ENCODE measurements at regions not wholly inside any gene's neighbourhood (a gene's known extent, or its start where the extent isn't known, plus 50 kb on each side); places are given as distances from the start of the nearest gene placed in this dataset.

DNA sequence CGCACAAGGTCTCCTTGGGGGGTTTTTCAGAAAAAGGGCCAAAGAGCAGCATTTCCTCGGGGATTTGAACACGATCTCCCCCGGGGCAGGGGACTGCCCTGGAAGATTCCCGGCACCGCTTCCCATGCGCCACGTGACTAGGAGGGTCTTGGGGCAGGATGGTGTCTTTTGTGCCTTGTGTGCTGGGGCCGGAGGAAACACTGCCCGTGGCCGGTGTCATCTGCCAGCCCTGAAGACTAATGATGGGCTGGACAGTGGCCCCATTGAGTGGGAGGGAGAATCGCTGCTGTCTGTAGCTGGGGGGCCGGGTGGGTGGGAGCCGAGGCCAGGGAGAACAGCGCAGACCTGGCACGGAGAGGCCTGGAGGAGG lies 315.1 kb downstream of the SEC14L1 start:
- H3K27me3 Mint-ChIP-seq: no peaks in the 10 kb centered on the region
- peaks cover 90% of the 10 kb centered on the region for H3K36me3 Mint-ChIP-seq (ENCODE audit: low read depth)
- H3K9me3 Mint-ChIP-seq: no peaks in the 10 kb centered on the region
- peak overlapping the region; percentile 97 for H3K27ac Mint-ChIP-seq
- H3K4me3 Mint-ChIP-seq: peak overlapping the region; percentile 98
- DNase-seq: no peak
- H3K4me1 Mint-ChIP-seq (ENCODE audit: low read depth): peaks cover 64% of the 10 kb centered on the region

DNA sequence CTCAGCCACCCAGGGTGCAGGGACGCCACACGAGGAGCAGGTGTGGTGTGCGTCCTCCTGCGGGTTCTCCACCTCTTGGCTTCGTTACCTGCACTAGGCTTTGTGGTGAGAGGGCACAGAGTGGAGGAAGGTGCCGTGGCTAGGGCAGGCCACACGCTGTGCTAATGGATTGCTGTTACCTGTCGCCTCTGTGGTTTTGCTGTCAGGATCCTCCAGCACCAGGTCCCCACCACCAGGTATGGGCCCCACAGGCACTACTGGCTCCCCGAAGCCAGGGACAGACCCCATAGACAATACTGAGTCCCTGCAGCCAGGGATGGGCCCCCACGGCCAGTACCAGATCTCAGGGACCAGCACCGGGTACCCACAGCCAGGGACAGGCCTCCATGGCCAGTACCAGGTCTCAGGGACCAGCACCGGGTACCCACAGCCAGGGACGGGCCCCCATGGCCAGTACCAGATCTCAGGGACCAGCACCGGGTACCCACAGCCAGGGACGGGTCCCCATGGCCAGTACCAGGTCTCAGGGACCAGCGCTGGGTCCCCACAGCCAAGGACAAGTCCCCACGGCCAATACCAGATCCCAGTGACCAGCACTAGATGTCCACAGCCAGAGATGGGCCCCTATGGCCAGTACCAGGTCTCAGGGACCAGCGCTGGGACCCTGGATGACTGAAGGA lies 315.6 kb downstream of the SEC14L1 start:
- no peaks in the 10 kb centered on the region for H3K9me3 Mint-ChIP-seq
- peak; percentile 68 for DNase-seq

GRCh38 chr17:77456951-77457548 lies 316.3 kb downstream of the SEC14L1 start:
- Mint-ChIP-seq H3K9me3 (no peaks in the 10 kb centered on the region), H3K36me3 (ENCODE audit: low read depth) (peaks cover 85% of the 10 kb centered on the region), H3K4me1 (ENCODE audit: low read depth) (peaks cover 74% of the 10 kb centered on the region), H3K27me3 (no peaks in the 10 kb centered on the region), H3K27ac (peak overlapping the region; percentile 97), H3K4me3 (peak overlapping the region; percentile 98)
- peak; percentile 75 for DNase-seq

More for the DNA sequence above, 315.6 kb downstream of the SEC14L1 start:
- Mint-ChIP-seq H3K27me3 (no peaks in the 10 kb centered on the region), H3K4me1 (ENCODE audit: low read depth) (peaks cover 68% of the 10 kb centered on the region), H3K36me3 (ENCODE audit: low read depth) (peaks cover 87% of the 10 kb centered on the region), H3K27ac (peak overlapping the region; percentile 97), H3K4me3 (peak overlapping the region; percentile 98)

- Mint-ChIP-seq H3K36me3 (ENCODE audit: low read depth) (peaks cover 83% of the 10 kb centered on the region), H3K27me3 (no peaks in the 10 kb centered on the region), H3K9me3 (no peaks in the 10 kb centered on the region), H3K27ac (peak overlapping the region; percentile 97), H3K4me3 (peak overlapping the region; percentile 98), H3K4me1 (ENCODE audit: low read depth) (peaks cover 77% of the 10 kb centered on the region)
- DNase-seq: peak; percentile 73
Measured at GRCh38 chr17:77457572-77458201, 316.9 kb downstream of the SEC14L1 start.

DNA sequence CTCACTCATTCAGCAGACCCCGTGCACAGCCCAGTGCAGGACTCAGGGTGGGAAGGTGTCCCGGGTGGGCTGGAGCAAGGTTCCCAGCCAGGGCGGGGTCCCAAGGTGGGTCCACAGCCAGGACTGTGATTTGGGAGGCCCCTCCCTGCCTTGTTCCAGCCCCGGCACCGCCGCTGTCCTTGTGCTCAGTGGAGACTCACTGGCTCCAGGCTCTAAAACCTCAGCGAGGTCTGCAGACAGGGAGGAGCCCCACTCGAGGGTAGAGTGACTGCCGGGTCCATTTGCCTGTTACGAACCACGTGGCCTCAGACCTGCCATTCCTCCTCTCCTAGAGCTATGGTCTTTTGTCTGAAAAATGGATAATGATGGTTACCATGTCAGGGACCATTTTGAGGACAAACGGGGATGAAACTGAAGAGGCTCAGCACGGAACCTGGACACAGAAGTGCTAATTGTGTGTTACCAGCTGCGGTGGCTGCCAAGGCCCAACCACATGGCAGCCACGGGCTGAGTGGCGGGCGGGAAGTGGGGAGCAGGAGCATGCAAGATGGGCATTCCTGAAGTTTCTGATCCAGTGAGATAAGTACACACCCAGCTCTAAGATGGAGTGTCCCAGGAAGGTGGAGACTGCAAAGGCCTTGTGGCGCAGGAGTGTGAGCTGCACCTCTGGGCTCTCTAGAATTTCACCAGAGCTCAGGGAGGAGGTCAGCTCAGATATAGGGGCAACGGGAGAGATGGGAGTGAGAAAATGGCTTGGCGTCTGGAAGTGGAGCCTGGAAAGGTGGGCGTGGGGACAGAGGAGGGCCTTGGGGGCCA lies 317.6 kb downstream of the SEC14L1 start:
- H3K27ac Mint-ChIP-seq: peak overlapping the region; percentile 97
- no peaks in the 10 kb centered on the region for H3K27me3 Mint-ChIP-seq
- peaks cover 83% of the 10 kb centered on the region for H3K36me3 Mint-ChIP-seq (ENCODE audit: low read depth)
- H3K4me3 Mint-ChIP-seq: peak overlapping the region; percentile 98
- no peak for DNase-seq
- H3K9me3 Mint-ChIP-seq: no peaks in the 10 kb centered on the region
- peaks cover 81% of the 10 kb centered on the region for H3K4me1 Mint-ChIP-seq (ENCODE audit: low read depth)

- peak; percentile 80 for DNase-seq
- peak overlapping the region; percentile 98 for H3K4me3 Mint-ChIP-seq
- peaks cover 79% of the 10 kb centered on the region for H3K36me3 Mint-ChIP-seq (ENCODE audit: low read depth)
- H3K27me3 Mint-ChIP-seq: no peaks in the 10 kb centered on the region
- H3K9me3 Mint-ChIP-seq: no peaks in the 10 kb centered on the region
- H3K27ac Mint-ChIP-seq: peak overlapping the region; percentile 97
- peaks cover 82% of the 10 kb centered on the region for H3K4me1 Mint-ChIP-seq (ENCODE audit: low read depth)
Measured at GRCh38 chr17:77459018-77459755, 318.4 kb downstream of the SEC14L1 start.

GRCh38 chr17:77460514-77461046 lies 319.8 kb downstream of the SEC14L1 start:
- H3K4me3 Mint-ChIP-seq: peak overlapping the region; percentile 98
- no peaks in the 10 kb centered on the region for H3K9me3 Mint-ChIP-seq
- H3K36me3 Mint-ChIP-seq (ENCODE audit: low read depth): peaks cover 75% of the 10 kb centered on the region
- peaks cover 87% of the 10 kb centered on the region for H3K4me1 Mint-ChIP-seq (ENCODE audit: low read depth)
- H3K27ac Mint-ChIP-seq: peak overlapping the region; percentile 97
- H3K27me3 Mint-ChIP-seq: no peaks in the 10 kb centered on the region
- DNase-seq: peak; percentile 62

DNA sequence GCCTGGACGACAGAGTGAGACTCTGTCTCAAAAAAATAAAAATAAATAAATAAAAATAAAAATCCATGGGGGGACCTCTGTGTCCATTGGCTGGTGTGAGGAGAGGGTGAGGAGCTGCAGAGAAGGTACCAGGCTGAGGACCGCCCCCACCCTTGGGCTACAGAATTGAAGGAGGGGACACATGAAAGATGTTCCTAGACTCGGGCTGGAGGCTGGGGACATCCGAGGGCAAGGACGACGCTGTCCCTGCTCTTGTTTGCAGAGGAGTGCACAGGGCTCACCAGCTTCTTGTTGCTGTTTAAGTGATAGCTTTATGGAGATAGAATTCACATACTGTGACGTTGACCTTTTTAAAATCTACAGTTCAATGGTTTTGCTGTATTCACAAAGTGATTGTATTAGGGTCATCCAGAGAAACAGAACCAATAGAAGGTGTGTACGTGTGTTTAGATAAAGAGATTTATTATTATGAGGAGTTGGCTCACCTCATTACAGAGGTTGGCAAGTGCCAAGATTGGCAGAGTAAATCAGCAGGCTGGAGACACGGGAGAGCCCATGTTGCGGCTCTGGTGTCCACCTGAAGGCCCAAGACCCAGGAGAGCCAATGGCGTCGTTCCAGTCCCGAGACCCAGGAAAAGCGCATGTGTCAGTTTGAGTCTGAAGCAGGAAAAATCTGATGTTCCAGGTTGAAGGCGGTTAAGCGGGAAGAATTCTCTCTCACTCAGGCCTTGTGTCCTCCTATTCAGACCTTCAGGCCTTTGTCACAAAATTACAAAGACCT lies 320.7 kb downstream of the SEC14L1 start:
- Mint-ChIP-seq H3K36me3 (ENCODE audit: low read depth) (peaks cover 75% of the 10 kb centered on the region), H3K9me3 (no peaks in the 10 kb centered on the region), H3K27ac (peak overlapping the region; percentile 97), H3K4me1 (ENCODE audit: low read depth) (peaks cover 88% of the 10 kb centered on the region), H3K27me3 (no peaks in the 10 kb centered on the region), H3K4me3 (peak overlapping the region; percentile 98)
- no peak for DNase-seq

GRCh38 chr17:77462090-77462489 lies 321.3 kb downstream of the SEC14L1 start:
- Mint-ChIP-seq H3K4me1 (ENCODE audit: low read depth) (peaks cover 89% of the 10 kb centered on the region), H3K36me3 (ENCODE audit: low read depth) (peaks cover 77% of the 10 kb centered on the region), H3K27me3 (no peaks in the 10 kb centered on the region), H3K9me3 (no peaks in the 10 kb centered on the region), H3K27ac (peak overlapping the region; percentile 97), H3K4me3 (peak overlapping the region; percentile 98)
- DNase-seq: peak; percentile 63

- H3K27ac Mint-ChIP-seq: peak overlapping the region; percentile 97
- peaks cover 78% of the 10 kb centered on the region for H3K36me3 Mint-ChIP-seq (ENCODE audit: low read depth)
- no peak for DNase-seq
- no peaks in the 10 kb centered on the region for H3K9me3 Mint-ChIP-seq
- H3K27me3 Mint-ChIP-seq: no peaks in the 10 kb centered on the region
- peaks cover 91% of the 10 kb centered on the region for H3K4me1 Mint-ChIP-seq (ENCODE audit: low read depth)
- peak overlapping the region; percentile 98 for H3K4me3 Mint-ChIP-seq
Measured at GRCh38 chr17:77462553-77463497, 322.1 kb downstream of the SEC14L1 start.

DNA sequence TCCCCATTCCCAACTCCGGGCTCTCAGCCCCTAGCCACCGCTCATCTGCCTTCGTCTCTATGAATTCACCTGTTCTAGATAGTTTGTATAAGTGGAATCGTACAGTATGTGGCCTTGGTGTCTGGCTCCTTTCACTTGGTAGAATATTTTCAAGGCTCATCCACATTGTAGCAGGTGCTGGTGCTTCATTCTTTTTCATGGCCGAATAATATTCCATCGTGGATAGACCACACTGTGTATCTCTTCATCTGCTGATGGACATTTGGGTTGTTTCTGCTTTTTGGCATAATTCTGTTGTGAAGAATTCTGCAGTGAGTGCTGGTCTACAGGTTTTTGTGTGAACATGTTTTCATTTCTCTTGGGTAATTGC lies 324.2 kb downstream of the SEC14L1 start:
- H3K4me3 Mint-ChIP-seq: peak overlapping the region; percentile 71
- peaks cover 79% of the 10 kb centered on the region for H3K36me3 Mint-ChIP-seq (ENCODE audit: low read depth)
- H3K27ac Mint-ChIP-seq: peak overlapping the region; percentile 93
- H3K4me1 Mint-ChIP-seq (ENCODE audit: low read depth): peaks cover 91% of the 10 kb centered on the region
- DNase-seq: no peak
- H3K27me3 Mint-ChIP-seq: no peaks in the 10 kb centered on the region
- no peaks in the 10 kb centered on the region for H3K9me3 Mint-ChIP-seq

- peak; percentile 80 for DNase-seq
- no peaks in the 10 kb centered on the region for H3K27me3 Mint-ChIP-seq
- H3K4me1 Mint-ChIP-seq (ENCODE audit: low read depth): peaks cover 91% of the 10 kb centered on the region
- H3K4me3 Mint-ChIP-seq: peak overlapping the region; percentile 71
- peak overlapping the region; percentile 93 for H3K27ac Mint-ChIP-seq
- H3K36me3 Mint-ChIP-seq (ENCODE audit: low read depth): peaks cover 81% of the 10 kb centered on the region
- no peaks in the 10 kb centered on the region for H3K9me3 Mint-ChIP-seq
Measured at GRCh38 chr17:77465358-77466041, 324.7 kb downstream of the SEC14L1 start.

Data from activated T-cell treated with anti-CD3 and anti-CD28 coated beads, Interleukin-2, amount 50 U/mL, for 24 hours (primary cell).